ENCODE measurements at regions not wholly inside any gene's neighbourhood (a gene's known extent, or its start where the extent isn't known, plus 50 kb on each side); places are given as distances from the start of the nearest gene placed in this dataset.

DNA sequence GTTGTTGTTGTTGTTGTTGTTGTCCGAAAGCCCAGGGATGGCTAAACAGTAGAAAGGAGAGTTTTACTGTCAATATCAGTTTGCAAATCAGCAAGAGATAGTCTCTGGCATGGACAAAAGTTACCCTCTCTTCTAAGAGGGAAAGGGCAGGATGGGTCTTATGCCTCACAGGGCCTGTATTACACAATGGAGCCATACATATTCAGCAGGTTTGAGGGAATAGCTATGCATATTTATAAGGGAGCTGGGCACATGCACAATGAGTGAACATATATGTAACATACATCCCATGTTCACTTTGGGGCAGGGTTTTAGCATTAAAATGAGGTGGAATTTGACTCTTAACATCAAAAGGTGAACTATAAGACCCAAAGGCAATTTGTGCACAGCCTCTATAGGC lies 84.4 kb upstream of the PGBD5 start:
- TF ChIP-seq, protein P1, sequence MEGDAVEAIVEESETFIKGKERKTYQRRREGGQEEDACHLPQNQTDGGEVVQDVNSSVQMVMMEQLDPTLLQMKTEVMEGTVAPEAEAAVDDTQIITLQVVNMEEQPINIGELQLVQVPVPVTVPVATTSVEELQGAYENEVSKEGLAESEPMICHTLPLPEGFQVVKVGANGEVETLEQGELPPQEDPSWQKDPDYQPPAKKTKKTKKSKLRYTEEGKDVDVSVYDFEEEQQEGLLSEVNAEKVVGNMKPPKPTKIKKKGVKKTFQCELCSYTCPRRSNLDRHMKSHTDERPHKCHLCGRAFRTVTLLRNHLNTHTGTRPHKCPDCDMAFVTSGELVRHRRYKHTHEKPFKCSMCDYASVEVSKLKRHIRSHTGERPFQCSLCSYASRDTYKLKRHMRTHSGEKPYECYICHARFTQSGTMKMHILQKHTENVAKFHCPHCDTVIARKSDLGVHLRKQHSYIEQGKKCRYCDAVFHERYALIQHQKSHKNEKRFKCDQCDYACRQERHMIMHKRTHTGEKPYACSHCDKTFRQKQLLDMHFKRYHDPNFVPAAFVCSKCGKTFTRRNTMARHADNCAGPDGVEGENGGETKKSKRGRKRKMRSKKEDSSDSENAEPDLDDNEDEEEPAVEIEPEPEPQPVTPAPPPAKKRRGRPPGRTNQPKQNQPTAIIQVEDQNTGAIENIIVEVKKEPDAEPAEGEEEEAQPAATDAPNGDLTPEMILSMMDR (IDR thresholded peaks at IDR 0.05) = no peak
- no peak for TF ChIP-seq POLR2A (IDR thresholded peaks at IDR 0.05)
